PC-3 (cell line): ENCODE measurements at regions not wholly inside any gene's neighbourhood (a gene's known extent, or its start where the extent isn't known, plus 50 kb on each side); places are given as distances from the start of the nearest gene placed in this dataset.

ENCODE experiments used
- EZH2 ChIP-seq: fragments of 300-600 bp; sonication (generic); IDR thresholded peaks from one replicate; pipeline ENCODE4 v1.6.1; 2017; ENCODE audit warnings: antibody characterized with exemption, mild to moderate bottlenecking, low read length; ENCODE audit not compliant: unreplicated experiment
- EZH2phosphoT487 ChIP-seq: fragments of 300-600 bp; sonication (generic); IDR thresholded peaks from 2 replicates; pipeline ENCODE4 v1.6.1; 2018; ENCODE audit warnings: mild to moderate bottlenecking, antibody characterized with exemption, low read length, borderline replicate concordance
- TF ChIP-seq, protein P1 (sequence below): fragments of 300-600 bp; sonication (generic); conservative IDR thresholded peaks from 2 replicates; pipeline ENCODE4 v1.5.1; 2017; ENCODE audit warnings: antibody characterized with exemption, low read depth, mild to moderate bottlenecking, low read length

- TF ChIP-seq, protein P1, sequence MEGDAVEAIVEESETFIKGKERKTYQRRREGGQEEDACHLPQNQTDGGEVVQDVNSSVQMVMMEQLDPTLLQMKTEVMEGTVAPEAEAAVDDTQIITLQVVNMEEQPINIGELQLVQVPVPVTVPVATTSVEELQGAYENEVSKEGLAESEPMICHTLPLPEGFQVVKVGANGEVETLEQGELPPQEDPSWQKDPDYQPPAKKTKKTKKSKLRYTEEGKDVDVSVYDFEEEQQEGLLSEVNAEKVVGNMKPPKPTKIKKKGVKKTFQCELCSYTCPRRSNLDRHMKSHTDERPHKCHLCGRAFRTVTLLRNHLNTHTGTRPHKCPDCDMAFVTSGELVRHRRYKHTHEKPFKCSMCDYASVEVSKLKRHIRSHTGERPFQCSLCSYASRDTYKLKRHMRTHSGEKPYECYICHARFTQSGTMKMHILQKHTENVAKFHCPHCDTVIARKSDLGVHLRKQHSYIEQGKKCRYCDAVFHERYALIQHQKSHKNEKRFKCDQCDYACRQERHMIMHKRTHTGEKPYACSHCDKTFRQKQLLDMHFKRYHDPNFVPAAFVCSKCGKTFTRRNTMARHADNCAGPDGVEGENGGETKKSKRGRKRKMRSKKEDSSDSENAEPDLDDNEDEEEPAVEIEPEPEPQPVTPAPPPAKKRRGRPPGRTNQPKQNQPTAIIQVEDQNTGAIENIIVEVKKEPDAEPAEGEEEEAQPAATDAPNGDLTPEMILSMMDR, result no peak
- no peak for TF ChIP-seq EZH2phosphoT487
- TF ChIP-seq EZH2, result no peak
These were observed 511.8 kb downstream of the CPS1 start for GRCh38 chr2:211068108-211068780.
